GM18505 (cell line): ENCODE measurements at regions not wholly inside any gene's neighbourhood (a gene's known extent, or its start where the extent isn't known, plus 50 kb on each side); places are given as distances from the start of the nearest gene placed in this dataset.

ENCODE experiments used
- ATAC-seq: cut with Tn5 transposase; IDR thresholded peaks from one replicate; pipeline ENCODE4 v1.9.1; 2021; ENCODE audit not compliant: unreplicated experiment
- POLR2A ChIP-seq: IDR thresholded peaks from 4 replicates; pipeline ENCODE4 v1.6.1; 2011; ENCODE audit warnings: borderline replicate concordance; ENCODE audit not compliant: insufficient read depth, insufficient read length; ENCODE audit errors: extremely low read depth

GRCh38 chr11:91219535-91219934 is 996.7 kb upstream of the CHORDC1 start:
- no peak for ATAC-seq
- TF ChIP-seq POLR2A = no peak

- ATAC-seq = no peak
Observed at GRCh38 chr11:91209751-91210150, 986.9 kb upstream of the CHORDC1 start.

DNA sequence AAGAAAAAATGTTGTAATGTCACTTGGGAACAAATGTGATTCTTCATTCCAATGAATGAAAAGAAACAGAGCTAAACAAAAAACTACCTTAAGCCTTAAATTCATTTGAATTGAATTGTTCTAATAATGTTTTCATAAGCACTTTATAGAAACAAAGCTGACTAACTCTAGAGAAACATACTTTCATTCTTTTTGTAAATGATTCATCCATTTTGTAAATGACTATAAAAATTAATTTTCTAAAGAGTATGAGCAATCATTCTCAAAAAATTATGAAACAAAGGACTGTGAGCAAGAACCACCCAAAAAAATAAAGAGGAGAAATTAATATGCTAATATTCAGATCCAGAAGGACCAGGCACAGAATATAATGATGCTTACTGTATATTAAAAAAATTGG is 986.5 kb upstream of the CHORDC1 start:
- no peak for TF ChIP-seq POLR2A
- ATAC-seq = no peak

More at GRCh38 chr11:91209751-91210150, 986.9 kb upstream of the CHORDC1 start:
- TF ChIP-seq POLR2A = no peak

DNA sequence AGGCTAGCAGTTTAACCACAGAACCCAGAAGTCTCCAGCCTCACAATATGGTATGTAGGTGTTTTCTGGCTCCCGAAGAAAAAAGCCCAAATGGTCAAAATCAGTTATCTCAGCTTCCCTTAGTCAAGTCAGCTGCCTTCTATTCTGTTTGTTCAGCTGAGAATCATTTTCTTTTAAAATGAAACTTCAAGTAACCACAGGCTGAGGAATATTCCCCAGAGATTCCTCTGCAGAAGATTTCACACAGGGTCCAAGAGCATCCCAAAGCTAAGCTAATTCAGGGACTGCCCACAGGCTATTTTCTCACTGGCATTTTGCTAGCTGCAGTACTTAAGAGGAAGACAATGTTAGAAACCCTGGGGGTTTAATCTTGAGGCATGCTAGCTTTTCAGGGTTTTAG is 977.0 kb upstream of the CHORDC1 start:
- TF ChIP-seq POLR2A = no peak
- no peak for ATAC-seq

DNA sequence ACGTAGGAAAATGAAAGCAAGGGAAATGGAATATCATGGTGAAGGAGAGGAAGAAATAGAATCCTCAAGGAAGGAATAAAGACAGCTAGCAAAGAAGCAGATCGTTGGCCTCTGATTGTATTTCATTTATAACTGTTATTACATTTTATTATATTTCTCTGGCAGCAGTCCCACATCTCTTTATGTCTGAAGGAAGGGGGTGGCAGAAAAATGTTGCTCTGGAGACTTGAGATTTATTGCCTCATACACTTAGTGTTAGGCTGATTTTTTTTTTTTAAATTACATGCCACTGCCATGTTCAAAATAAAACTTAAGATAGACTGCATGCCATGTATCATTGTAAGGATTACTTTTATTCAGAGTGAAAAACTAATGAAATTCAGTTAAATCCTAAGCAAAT is 971.7 kb upstream of the CHORDC1 start:
- TF ChIP-seq POLR2A = no peak
- ATAC-seq = no peak

DNA sequence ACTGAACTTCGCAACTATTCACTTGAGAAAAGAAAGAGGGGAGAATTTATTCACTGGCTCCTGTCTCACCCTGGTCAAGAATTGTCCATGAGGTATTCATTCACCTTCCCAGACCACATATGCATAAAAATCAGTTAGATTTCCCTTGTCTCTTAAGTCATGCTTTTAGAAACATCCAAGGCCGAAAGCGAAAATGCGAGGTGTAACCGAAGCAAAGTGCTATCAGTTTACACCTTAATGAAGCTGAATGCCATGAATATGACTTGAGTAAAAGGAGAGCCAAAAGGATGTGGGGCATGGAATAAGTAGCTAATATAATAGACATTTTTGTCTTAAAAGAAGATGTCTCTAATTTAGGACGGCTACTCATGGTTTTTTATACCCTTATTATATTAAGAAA is 965.6 kb upstream of the CHORDC1 start:
- no peak for TF ChIP-seq POLR2A
- no peak for ATAC-seq

- no peak for ATAC-seq
- no peak for TF ChIP-seq POLR2A
Observed at GRCh38 chr11:91187314-91187713, 964.5 kb upstream of the CHORDC1 start.

DNA sequence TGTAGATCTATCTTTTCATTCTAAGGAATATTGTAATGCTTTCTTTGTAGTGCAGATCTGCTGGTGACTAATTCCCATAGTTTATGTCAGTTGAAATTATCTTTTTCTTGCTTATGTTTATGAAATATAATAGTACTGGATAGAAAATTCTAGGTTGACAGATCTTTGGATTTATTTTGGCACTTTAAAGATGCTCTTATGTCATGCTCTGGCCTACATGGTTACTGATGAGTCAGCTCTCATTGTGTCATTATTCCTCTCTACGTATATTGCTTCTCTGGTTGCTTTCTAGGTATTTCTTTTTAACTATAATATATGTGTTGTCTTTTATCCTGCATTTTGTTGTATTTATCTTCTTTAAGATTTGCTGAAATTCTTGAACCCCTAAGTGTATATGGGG is 955.5 kb upstream of the CHORDC1 start:
- TF ChIP-seq POLR2A = no peak
- ATAC-seq = no peak

DNA sequence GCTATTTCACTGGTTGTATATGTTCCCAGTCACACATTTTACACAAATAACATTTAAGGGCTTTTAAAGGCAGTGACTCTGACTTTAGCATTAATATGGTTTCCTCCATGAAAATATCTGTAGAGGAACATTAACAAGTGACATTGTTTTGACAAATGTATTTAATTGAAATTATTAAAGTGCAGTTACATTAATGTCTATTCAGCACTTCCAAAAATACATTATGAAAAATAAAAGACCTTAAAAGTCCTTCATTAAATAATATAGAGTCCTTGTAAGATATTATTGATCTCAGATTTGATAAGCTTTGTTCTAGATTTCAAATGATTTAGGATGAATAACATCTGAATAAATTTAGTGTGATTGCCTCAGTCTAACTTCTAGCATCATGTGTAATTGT is 951.9 kb upstream of the CHORDC1 start:
- no peak for ATAC-seq
- TF ChIP-seq POLR2A = no peak

DNA sequence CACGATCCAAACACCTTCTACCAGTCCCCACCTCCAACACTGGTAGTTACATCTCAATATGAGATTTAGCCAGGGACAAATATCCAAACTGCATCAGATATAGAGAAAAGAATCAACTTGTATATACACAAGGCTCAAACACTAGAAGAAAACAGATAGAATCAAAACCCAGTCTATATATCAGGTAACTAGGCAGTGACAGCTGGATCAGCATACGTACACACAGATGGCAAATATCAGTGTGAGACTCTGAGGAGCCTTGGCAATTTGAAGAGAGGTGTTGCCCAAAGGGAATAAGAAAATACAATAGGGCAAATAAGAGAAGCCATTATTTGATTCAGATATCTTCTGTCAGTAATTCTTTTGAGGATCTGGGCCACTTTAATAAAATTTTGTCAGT is 951.3 kb upstream of the CHORDC1 start:
- no peak for TF ChIP-seq POLR2A
- ATAC-seq = no peak

DNA sequence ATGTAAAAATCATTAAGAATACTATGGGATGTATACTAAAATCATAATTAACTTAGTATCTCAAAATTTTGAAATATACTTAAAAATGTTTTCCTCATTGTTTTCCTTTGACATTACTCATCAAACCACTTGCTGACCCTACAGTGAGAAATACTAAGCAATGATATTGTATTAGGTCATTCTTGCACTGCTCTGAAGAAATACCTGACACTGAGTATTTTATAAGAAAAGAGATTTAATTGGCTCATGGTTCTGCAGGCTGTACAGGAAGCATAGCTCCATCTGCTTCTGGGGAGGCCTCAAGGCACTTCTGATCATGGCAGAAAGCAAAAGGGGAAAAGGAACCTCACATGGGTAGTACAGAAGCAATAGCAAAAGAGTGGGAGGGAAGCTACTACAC is 950.9 kb upstream of the CHORDC1 start:
- TF ChIP-seq POLR2A = no peak
- no peak for ATAC-seq

DNA sequence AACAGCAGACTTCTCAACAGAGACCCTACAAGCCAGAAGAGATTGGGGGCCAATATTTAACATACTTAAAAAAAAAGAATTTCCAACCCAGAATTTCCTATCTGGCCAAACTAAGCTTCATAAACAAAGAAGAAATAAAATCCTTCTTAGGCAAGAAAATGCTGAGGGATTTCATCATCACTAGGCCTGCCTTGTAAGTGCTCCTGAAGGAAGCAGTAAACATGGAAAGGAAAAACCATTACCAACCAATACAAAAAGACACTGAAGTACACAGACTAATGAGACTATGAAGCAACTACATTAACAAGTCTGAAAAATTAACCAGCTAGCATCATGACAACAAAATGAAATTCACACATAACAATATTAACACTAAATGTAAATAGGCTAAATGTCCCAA is 947.9 kb upstream of the CHORDC1 start:
- ATAC-seq = no peak
- TF ChIP-seq POLR2A = no peak

- ATAC-seq = no peak
- TF ChIP-seq POLR2A = no peak
Observed at GRCh38 chr11:91164452-91164822, 941.6 kb upstream of the CHORDC1 start.

DNA sequence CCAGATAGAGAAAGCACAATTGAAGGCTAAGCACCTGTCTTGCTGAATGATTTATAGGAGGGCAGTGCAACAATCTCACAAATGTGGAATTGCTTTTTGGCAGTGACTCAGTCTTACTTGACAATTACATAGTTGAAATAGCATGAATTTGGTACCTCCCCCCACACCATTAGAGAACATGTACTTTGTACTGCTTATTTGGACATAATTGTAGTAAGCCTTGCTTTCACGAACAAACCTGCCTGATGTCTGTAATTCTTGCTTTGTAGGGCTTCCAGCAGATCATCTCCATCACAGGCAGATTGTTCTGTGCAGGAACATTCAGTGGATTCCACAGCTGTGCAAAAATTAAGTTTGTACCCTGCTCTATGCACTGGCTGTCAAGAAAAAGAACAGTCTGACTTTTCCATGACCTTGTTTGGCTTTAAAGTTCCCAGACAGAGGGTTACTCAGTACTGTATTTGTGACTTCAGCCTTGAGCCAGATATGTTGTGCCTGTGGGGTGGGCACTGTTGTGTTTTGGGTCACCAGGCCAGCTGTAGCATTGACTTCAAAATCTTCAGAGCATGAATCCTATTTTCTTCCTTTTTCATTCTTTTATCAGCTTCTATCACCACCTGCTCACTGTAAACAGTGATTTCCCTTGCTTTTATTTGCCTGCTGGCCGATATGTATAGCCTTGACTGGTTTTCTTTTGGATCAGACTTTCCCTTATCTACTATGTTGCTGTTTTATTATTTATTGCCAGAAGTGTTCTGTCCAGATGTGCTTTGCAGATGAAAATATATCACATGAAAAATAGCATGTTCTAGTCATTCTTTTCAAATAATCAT is 941.0 kb upstream of the CHORDC1 start:
- ATAC-seq = no peak
- no peak for TF ChIP-seq POLR2A

DNA sequence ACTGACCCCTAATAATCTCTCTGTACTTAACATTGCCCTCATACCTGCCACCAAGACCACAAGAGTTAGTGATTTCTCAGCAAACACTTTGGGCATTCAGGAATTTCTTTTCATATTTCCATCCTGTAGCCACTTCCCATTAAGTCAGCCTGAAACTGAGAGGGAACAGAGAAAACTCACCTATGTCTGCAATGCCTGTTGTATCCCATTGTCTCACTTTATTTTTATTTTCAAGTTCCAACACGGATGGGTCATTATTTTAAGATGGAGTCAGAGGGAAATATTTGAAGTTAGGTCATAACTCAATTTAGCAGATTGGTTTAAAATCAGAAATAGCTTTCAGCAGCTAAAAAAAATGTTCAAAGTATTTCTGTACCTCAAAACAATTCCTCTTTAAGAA is 937.8 kb upstream of the CHORDC1 start:
- no peak for TF ChIP-seq POLR2A

More for the DNA sequence above, 937.8 kb upstream of the CHORDC1 start:
- ATAC-seq = no peak
